Retinal pigment epithelial cell (primary cell): ENCODE measurements at regions not wholly inside any gene's neighbourhood (a gene's known extent, or its start where the extent isn't known, plus 50 kb on each side); places are given as distances from the start of the nearest gene placed in this dataset.
"Not testable (repeated sequence)": the region's sequence is repeated elsewhere in the genome, so short reads cannot be mapped to it uniquely, and the experiment has no call there.

Source experiments
- DNase-seq: peaks from one replicate; pipeline ENCODE4 v3.0.0-alpha.2; 2010; ENCODE audit warnings: low read depth
- H3K4me3 ChIP-seq: 2 replicates; pipeline ENCODE4 v1.5.1; 2011; ENCODE audit warnings: mild to moderate bottlenecking, low read length, control low read depth, moderate library complexity
- TF ChIP-seq, protein P1 (sequence below): conservative IDR thresholded peaks from 2 replicates; pipeline ENCODE4 v1.5.1; 2011; ENCODE audit warnings: low read depth, low read length, control low read depth, inconsistent platforms

DNA sequence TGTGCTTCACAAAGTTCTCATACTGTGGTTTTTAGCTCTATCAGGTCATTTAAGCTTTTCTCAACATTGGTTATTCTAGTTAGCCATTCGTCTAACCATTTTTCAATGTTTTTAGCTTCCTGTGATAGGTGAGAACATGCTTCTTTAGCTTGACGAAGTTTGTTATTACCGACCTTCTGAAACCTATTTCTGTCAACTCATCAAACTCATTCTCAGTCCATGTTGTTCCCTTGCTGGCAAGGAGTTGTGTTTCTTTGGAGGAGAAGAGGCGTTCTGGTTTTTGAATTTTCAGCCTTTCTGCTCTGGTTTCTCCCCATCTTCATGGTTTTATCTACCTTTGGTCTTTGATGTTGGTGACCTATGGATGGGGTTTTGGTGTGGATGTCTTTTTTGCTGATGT, 120.9 kb downstream of the NFKBIZ start:
- no peak for DNase-seq
- no peak overlapping the region for H3K4me3 ChIP-seq
- TF ChIP-seq, protein P1, sequence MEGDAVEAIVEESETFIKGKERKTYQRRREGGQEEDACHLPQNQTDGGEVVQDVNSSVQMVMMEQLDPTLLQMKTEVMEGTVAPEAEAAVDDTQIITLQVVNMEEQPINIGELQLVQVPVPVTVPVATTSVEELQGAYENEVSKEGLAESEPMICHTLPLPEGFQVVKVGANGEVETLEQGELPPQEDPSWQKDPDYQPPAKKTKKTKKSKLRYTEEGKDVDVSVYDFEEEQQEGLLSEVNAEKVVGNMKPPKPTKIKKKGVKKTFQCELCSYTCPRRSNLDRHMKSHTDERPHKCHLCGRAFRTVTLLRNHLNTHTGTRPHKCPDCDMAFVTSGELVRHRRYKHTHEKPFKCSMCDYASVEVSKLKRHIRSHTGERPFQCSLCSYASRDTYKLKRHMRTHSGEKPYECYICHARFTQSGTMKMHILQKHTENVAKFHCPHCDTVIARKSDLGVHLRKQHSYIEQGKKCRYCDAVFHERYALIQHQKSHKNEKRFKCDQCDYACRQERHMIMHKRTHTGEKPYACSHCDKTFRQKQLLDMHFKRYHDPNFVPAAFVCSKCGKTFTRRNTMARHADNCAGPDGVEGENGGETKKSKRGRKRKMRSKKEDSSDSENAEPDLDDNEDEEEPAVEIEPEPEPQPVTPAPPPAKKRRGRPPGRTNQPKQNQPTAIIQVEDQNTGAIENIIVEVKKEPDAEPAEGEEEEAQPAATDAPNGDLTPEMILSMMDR = no peak

DNA sequence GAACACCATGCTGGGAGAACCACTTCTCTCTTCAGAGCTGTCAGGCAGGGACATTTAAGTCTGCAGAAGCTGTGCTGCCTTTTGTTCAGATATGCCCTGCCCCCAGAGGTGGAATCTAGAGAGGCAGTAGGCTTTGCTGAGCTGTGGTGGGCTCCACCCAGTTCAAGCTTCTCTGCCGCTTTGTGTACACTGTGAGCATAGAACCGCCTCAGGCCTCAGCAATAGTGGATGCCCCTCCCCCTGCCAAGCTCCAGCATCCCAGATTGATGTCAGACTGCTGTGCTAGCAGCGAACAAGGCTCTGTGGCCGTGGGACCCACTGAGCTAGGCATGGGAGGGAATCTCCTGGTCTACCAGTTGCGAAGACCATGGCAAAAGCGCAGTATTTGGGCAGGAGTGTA, 121.6 kb downstream of the NFKBIZ start:
- no peak for DNase-seq
- TF ChIP-seq, protein P1 = no peak
- H3K4me3 ChIP-seq = no peak overlapping the region

DNA sequence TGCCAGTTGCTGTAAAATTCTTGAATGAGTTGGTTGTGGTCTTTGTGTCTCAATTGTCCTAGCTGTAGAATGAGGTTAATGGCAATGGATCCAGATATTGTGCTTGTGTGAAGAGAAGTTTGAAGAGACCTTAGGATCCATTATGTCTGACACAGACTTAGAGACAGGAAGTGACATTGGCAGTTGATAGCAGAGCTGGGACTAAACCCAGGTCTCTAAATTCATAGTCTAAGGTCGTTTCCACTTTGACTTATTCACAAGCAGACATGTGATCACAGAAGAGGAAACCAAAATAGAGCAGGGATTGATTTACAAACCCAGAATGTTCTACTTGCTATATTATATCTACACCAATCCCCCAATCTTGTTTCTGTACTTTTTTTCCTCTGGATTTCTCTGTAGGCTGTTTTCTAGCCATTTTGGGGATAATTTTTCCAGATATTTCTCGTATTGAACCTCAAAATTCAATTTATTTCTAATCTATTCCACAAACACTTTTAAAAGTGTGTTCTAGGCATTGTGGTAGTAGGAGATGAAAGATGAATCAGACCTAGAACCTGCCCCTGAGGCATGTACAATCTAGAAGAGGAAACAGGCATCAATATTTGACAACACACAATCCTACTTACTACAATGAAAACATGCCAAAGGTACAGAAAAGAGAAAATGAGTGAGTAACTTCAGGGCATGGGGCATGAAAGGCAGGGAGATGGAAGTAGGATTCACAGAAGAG, 123.3 kb downstream of the NFKBIZ start:
- no peak for DNase-seq
- TF ChIP-seq, protein P1 = no peak
- H3K4me3 ChIP-seq = no peak overlapping the region

DNA sequence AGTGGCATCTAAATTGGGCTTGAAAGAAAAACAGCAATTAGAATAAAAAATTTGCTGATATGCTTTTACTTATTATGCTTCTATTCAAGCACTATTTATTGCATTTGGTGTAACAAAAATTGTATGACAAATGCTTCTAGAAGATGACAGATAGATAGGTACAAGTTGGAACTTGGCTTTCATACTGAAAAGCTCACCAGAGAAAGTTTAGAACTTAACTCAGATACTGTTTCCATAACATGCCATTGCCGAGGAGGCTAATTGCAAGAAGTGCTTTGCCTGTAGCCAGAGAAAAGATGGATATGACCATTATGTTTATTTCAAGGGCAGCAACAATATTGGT, 123.8 kb downstream of the NFKBIZ start:
- no peak for DNase-seq
- TF ChIP-seq, protein P1 = no peak
- H3K4me3 ChIP-seq = no peak overlapping the region

DNA sequence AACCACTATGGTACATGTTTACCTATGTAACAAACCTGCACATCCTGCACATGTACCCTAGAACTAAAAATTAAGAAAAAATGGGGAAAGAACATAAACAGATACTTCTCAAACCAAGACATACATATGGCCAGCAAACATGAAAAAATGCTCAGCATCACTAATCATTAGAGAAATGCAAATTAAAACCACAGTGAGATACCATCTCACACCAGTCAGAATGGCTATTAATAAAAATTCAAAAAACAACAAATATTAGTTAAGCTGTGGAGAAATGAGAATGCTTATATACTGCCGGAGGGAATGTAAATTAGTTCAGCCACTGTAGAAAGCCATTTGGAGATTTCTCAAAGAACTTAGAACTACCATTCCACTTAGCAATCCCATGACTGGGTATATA, 126.1 kb downstream of the NFKBIZ start:
- not testable (repeated sequence) for H3K4me3 ChIP-seq, DNase-seq

DNA sequence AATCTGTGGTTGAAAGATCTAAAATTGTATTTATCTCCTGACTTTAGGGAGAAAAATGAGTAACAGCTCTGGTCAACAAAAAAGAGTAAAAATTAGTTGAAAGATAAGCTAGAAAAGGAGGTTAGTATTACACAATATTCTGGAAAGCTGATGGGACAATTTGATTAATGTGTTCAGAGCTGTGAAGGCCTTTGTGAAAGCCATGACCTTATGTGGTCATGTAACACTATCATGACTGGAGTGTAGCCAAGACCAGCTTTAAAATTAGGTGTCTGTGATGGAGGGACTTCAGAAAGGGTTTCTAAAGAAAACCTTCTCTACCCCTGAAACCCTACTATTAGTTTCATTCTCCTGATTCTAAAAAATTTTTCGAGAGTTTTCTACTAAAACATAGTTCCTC, 127.2 kb downstream of the NFKBIZ start:
- TF ChIP-seq, protein P1 = no peak
- DNase-seq = no peak
- no peak overlapping the region for H3K4me3 ChIP-seq

DNA sequence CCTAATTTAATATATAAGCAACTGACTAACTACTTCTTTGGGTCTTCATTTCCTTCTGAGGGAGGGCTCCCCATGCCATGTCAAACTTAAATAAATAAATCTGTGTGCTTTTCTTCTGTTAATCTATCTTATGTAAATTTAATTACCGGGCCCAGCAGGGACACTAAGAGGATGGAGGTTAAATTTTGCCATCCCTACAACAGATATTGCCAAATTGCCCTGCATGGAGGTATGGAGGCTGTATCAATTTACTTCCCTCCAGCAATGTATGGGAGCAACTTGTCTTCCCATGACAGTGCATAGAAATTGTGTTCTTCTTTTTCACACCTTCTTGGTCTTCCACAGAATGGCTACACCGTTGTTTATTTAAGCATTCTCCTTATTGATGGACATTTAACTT, 129.0 kb downstream of the NFKBIZ start:
- TF ChIP-seq, protein P1 = no peak
- H3K4me3 ChIP-seq = no peak overlapping the region
- DNase-seq = no peak

DNA sequence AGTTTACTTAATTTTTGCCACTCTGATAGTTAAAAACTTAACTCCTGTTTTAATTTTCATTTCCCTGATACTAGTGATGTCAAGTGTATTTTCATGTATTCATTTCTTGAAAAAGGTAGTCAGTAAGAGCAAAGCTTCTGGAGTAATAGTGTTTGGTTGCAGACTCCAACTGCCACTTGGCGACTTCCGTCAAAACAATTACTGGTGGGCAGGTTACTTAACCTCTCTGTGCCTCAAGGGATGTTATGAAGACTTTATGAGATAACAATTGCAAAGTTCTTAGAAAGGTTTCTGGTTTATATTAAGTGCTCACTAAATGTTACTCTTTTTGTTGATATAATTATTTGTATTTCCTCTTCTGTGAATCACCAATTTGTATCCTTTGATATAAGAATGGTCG, 129.7 kb downstream of the NFKBIZ start:
- TF ChIP-seq, protein P1 = no peak
- H3K4me3 ChIP-seq = no peak overlapping the region
- no peak for DNase-seq
